Fibroblast of pulmonary artery (primary cell): ENCODE measurements at regions not wholly inside any gene's neighbourhood (a gene's known extent, or its start where the extent isn't known, plus 50 kb on each side); places are given as distances from the start of the nearest gene placed in this dataset.

Source experiments
- DNase-seq: peaks from one replicate; pipeline ENCODE4 v3.0.0-alpha.2; 2010; ENCODE audit warnings: low read depth
- H3K4me3 ChIP-seq: replicated peaks from 2 replicates; pipeline ENCODE4 v1.5.1; 2011; ENCODE audit warnings: low read depth, mild to moderate bottlenecking, control low read depth, low read length, moderate library complexity
- CTCF ChIP-seq: IDR thresholded peaks from 2 replicates; pipeline ENCODE4 v1.5.1; 2011; ENCODE audit warnings: mild to moderate bottlenecking, control low read depth, low read length, inconsistent platforms; ENCODE audit errors: missing control alignments

GRCh38 chr3:146966124-146966523, 361.0 kb upstream of the PLSCR5 start:
- no peak for TF ChIP-seq CTCF
- no peak overlapping the region for H3K4me3 ChIP-seq
- no peak for DNase-seq

- TF ChIP-seq CTCF, result no peak
- no peak for DNase-seq
- H3K4me3 ChIP-seq, result no peak overlapping the region
These were observed 348.4 kb upstream of the PLSCR5 start for GRCh38 chr3:146953511-146953981.

GRCh38 chr3:146948985-146949384, 343.8 kb upstream of the PLSCR5 start:
- H3K4me3 ChIP-seq, result no peak overlapping the region
- no peak for DNase-seq
- no peak for TF ChIP-seq CTCF

GRCh38 chr3:146948186-146948585, 343.0 kb upstream of the PLSCR5 start:
- no peak overlapping the region for H3K4me3 ChIP-seq
- DNase-seq, result no peak
- no peak for TF ChIP-seq CTCF

GRCh38 chr3:146929696-146930095, 324.6 kb upstream of the PLSCR5 start:
- TF ChIP-seq CTCF, result no peak
- DNase-seq, result peak; percentile 1
- H3K4me3 ChIP-seq, result no peak overlapping the region

- no peak for DNase-seq
- no peak for TF ChIP-seq CTCF
These were observed 323.4 kb upstream of the PLSCR5 start for GRCh38 chr3:146928421-146929059.

GRCh38 chr3:146921693-146922092, 316.5 kb upstream of the PLSCR5 start:
- no peak for DNase-seq
- no peak for TF ChIP-seq CTCF
- no peak overlapping the region for H3K4me3 ChIP-seq

More at GRCh38 chr3:146928421-146929059, 323.4 kb upstream of the PLSCR5 start:
- no peak overlapping the region for H3K4me3 ChIP-seq
